GM12865 (cell line): ENCODE measurements at regions not wholly inside any gene's neighbourhood (a gene's known extent, or its start where the extent isn't known, plus 50 kb on each side); places are given as distances from the start of the nearest gene placed in this dataset.
"Not testable (repeated sequence)": the region's sequence is repeated elsewhere in the genome, so short reads cannot be mapped to it uniquely, and the experiment has no call there.

Experiments
- DNase-seq: peaks from one replicate; pipeline ENCODE4 v3.0.0; 2010; ENCODE audit warnings: low read depth
- H3K4me3 ChIP-seq: 2 replicates; pipeline ENCODE4 v1.5.1; 2011; ENCODE audit warnings: mild to moderate bottlenecking, low read depth, low read length, control low read depth
- TF ChIP-seq, protein P1 (sequence below): IDR thresholded peaks from 2 replicates; pipeline ENCODE4 v1.5.1; 2011; ENCODE audit warnings: low read length, control low read depth, low read depth, inconsistent platforms; ENCODE audit not compliant: insufficient read depth; ENCODE audit errors: missing control alignments

DNA sequence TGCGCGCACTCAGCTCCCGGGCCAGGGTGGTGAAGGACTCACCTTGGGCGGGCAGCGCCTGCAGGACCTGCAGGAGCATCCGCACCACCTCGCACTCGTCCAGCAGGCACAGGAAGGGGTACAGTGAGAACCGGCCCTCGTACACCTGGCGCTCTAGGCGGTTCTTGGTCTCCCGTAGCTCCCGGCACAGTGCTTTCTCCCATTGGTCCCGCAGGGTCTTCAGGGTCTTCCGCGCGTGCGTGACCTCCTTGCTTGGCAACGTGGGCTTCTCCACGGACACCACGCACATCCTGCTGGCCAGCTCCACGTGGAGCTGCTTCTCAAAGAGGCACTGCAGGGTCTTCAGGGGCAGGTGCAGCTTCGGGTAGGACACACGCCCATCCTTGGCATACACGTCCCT, 74.1 kb upstream of the MED13 start:
- TF ChIP-seq, protein P1, sequence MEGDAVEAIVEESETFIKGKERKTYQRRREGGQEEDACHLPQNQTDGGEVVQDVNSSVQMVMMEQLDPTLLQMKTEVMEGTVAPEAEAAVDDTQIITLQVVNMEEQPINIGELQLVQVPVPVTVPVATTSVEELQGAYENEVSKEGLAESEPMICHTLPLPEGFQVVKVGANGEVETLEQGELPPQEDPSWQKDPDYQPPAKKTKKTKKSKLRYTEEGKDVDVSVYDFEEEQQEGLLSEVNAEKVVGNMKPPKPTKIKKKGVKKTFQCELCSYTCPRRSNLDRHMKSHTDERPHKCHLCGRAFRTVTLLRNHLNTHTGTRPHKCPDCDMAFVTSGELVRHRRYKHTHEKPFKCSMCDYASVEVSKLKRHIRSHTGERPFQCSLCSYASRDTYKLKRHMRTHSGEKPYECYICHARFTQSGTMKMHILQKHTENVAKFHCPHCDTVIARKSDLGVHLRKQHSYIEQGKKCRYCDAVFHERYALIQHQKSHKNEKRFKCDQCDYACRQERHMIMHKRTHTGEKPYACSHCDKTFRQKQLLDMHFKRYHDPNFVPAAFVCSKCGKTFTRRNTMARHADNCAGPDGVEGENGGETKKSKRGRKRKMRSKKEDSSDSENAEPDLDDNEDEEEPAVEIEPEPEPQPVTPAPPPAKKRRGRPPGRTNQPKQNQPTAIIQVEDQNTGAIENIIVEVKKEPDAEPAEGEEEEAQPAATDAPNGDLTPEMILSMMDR = no peak
- no peak for DNase-seq
- no peak overlapping the region for H3K4me3 ChIP-seq

DNA sequence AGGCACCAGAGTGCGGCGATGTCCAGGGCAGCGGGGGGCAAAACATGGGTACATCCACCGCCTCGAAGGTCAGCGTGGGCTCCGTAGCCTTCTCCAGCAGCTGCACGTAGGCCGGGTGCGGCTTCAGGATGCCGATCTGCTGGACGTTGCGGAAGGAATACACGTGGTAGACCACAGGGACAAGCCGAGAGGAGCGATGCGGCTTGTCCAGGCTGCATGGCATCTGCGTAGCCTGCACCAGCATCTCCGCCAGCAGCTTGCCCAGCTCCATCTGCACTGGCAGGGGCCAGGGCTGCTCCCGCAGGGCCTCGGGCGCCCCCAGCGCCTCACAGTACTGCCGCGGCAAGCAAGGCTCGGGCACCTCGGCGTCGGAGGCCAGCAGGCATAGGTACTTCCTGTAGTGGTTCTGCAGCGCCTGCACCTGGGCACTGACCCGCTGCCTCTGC, 73.6 kb upstream of the MED13 start:
- not testable (repeated sequence) for H3K4me3 ChIP-seq, DNase-seq

DNA sequence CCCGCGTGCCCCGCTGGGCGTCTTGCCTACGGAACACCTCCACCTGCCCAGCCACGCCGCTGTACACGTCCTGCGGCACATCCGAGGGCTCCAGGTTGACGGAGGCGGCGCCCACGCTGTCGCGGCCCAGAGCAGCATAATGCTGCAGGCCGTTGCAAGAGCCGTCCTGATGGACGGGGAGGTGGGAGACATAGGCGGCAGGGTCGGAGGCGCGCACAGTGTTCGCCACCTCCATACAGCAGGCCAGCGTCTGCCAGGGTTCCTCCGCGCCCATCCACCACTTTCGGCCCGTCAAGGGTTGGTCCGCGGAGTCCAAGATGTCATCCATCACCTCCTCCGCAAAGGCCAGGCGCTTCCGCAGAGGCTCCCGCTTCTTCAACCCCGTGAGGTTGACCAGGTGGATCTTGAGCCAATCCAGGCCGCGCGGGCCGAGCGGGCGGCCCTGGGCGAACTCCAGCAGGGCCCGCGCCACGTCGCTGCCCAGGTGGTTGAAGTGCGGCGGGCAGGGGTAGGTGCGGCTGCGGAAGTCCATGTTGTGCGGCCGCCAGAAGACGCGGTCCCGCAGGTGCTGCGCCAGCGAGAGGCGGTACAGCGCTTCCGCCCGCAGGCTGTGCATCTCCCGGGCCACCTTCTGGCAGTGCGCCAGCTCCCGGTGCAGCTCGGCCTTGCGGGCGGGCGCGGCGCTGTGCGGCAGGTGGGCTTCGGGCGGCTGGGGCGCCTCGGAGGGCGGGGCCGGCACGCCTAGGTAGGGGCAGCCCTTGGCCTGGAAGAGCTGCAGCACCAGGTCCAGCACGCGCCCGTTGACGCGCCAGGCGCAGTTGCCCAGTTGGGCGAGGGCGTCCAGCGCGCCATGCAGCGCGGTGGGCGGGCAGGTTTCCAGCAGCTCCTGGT, 72.9 kb upstream of the MED13 start:
- not testable (repeated sequence) for H3K4me3 ChIP-seq, DNase-seq

DNA sequence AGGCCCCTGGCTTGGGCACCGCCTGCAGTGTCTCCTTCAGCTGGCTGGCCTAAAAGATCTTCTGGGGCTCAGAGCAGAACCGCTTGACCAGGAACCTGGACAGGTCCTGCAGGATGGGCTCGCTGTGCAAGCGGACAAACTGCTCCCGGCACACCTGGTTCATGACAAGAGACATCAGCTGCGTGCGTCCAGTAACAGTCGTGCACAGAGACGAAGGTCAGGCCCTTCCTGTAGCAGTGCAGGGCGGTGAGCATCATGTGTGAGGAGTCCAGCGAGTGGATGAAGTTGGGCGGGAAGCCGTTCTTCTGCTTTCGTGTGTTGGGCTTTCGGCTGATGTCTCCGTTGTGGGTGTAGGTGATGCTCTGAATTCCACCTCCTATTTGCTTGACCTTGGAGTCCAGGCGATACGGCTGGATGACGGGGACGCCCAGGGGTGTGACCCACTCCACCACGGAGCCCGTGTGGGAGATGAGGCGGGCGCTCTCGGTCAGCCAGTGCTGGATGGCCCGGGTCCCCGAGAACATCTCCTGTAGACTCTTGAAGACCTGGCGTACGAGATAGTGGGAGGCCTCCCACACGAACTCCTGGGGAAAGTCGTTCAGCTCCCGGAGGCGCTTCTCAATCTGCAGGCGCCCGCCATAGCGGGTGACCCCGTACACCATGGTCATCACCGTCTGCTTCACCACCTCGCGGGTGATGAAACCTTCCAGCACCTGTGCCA, 72.1 kb upstream of the MED13 start:
- not testable (repeated sequence) for DNase-seq, H3K4me3 ChIP-seq

DNA sequence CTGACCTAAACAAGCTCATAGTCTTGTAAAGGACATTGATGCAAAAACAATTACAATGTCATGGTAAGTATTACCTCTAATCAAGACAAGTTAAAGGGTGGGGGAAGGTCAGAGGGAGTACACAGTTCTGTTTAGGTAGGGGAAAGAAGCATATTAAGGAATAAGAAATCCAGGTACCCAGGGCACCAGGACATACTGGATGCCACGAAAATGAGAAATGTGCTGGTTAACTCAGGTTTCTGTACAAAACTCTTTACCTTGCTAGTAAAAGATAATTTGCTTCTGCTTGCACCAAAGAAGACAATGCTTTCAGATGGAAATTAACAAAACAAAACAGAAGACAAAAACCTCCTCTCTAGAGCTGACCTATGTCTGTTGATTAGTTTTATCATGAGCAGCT, 70.7 kb upstream of the MED13 start:
- no peak overlapping the region for H3K4me3 ChIP-seq
- no peak for DNase-seq
- TF ChIP-seq, protein P1 = no peak

DNA sequence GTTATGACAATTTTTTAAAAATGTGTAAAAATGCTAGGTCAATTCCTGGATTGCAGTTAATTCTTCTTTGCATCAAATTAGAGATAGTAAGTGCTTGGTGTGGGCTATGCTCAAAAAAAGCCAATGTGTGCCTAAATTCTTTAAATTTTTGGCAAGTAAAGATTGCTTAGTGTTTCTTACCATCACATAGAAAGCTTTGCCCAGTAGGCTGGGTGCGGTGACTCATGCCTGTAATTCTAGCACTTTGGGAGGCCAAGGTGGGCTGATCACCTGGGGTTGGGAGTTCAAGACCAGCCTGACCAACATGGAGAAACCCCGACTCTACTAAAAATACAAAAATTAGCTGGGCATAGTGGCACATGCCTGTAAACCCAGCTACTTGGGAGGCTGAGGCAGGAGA, 70.0 kb upstream of the MED13 start:
- not testable (repeated sequence) for H3K4me3 ChIP-seq, DNase-seq

DNA sequence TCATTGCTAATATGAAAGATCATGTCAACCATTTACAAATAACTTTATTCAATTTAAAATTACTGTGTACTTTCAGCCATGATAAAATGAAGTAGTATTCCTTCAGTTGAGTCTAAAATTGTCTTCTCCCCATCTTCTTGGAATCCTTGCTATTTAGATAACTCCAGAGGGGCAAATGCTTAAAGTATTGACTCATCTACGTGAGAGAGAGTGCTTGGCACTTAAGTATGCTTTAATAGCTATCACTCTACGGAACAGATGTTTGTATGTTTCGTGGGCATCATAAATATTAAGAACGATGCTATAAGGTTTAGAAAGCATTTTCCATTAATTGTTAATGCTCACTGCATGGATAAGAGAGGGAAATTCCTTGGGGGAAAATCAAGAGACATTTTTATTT, 69.3 kb upstream of the MED13 start:
- no peak for DNase-seq
- TF ChIP-seq, protein P1 = no peak
- no peak overlapping the region for H3K4me3 ChIP-seq

DNA sequence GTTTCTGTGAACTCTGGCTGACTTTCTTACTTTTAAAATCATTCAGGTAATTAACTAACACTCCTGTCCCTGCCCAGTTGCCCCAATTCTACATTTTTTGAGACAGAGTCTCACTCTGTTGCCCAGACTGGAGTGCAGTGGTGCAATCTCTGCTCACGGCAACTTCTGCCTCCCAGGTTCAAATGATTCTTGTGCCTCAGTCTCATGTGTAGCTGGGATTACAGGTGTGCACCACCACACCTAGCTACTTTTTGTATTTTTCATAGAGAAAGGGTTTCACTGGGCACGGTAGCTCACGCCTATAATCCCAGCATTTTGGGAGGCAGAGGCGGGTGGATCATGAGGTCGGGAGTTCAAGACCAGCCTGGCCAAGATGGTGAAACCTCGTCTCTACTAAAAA, 66.2 kb upstream of the MED13 start:
- DNase-seq, H3K4me3 ChIP-seq: not testable (repeated sequence)

DNA sequence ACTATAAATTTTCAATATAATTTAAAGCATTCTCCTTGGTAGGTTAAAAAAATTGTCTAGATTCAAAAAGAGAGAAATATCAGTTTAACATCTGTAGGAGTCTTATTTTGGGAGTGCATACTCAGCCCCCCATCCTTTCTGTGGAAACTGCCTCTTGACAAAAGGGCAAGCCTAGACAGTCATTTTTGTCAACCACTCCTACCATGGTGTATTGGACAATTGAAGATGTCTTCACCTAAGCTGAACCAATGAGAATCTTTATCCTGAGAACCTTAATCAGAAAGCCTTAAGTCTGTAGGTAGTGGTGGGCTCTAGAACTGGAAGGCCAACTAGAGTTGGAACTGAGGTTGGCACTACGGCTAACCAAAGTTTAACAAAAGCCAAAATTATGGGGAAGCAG, 65.7 kb upstream of the MED13 start:
- DNase-seq = no peak
- TF ChIP-seq, protein P1 = no peak
- H3K4me3 ChIP-seq = no peak overlapping the region
